Stimulated activated CD4-positive, alpha-beta T cell treated with anti-CD3 and anti-CD28 coated beads, Interleukin-4, amount 100 ng/mL, for 4 hours (primary cell): ENCODE measurements at regions not wholly inside any gene's neighbourhood (a gene's known extent, or its start where the extent isn't known, plus 50 kb on each side); places are given as distances from the start of the nearest gene placed in this dataset.

ENCODE experiments used
- DNase-seq, 2 experiments: peaks; one replicate each; pipeline ENCODE4 v3.0.0-alpha.2; 2020

- DNase-seq: no peak
These were observed 89.0 kb downstream of the MRPL46 start for GRCh38 chr15:88378188-88378637.

- no peak for DNase-seq
These were observed 89.7 kb downstream of the MRPL46 start for GRCh38 chr15:88377509-88377908.

- DNase-seq: no peak
These were observed 90.5 kb downstream of the MRPL46 start for GRCh38 chr15:88376574-88377174.

- DNase-seq: no peak
These were observed 91.8 kb downstream of the MRPL46 start for GRCh38 chr15:88375234-88375927.

GRCh38 chr15:88365124-88365523 is 102.1 kb downstream of the MRPL46 start:
- no peak for DNase-seq

- no peak for DNase-seq
These were observed 92.2 kb upstream of the NTRK3 start for GRCh38 chr15:88348579-88349230.

GRCh38 chr15:88345962-88346361 is 89.4 kb upstream of the NTRK3 start:
- DNase-seq: no peak

- no peak for DNase-seq
These were observed 88.2 kb upstream of the NTRK3 start for GRCh38 chr15:88344786-88345185.

- no peak for DNase-seq
These were observed 86.1 kb upstream of the NTRK3 start for GRCh38 chr15:88342666-88343065.

GRCh38 chr15:88341653-88342052 is 85.1 kb upstream of the NTRK3 start:
- DNase-seq: no peak

- no peak for DNase-seq
These were observed 84.5 kb upstream of the NTRK3 start for GRCh38 chr15:88341006-88341405.

- no peak for DNase-seq
These were observed 81.5 kb upstream of the NTRK3 start for GRCh38 chr15:88337993-88338392.

- DNase-seq: no peak
These were observed 78.5 kb upstream of the NTRK3 start for GRCh38 chr15:88335074-88335473.

GRCh38 chr15:88334436-88334835 is 77.9 kb upstream of the NTRK3 start:
- no peak for DNase-seq

- peak; percentile 5 to 38 for DNase-seq
These were observed 74.8 kb upstream of the NTRK3 start for GRCh38 chr15:88331291-88331690.

GRCh38 chr15:88326924-88327323 is 70.4 kb upstream of the NTRK3 start:
- DNase-seq: no peak

- no peak for DNase-seq
These were observed 68.2 kb upstream of the NTRK3 start for GRCh38 chr15:88324741-88325065.

- no peak for DNase-seq
These were observed 67.6 kb upstream of the NTRK3 start for GRCh38 chr15:88323976-88324740.

GRCh38 chr15:88323468-88323867 is 66.9 kb upstream of the NTRK3 start:
- no peak for DNase-seq

- no peak for DNase-seq
These were observed 65.9 kb upstream of the NTRK3 start for GRCh38 chr15:88322461-88322860.

- DNase-seq: no peak
These were observed 64.7 kb upstream of the NTRK3 start for GRCh38 chr15:88321271-88321670.

GRCh38 chr15:88316586-88316985 is 60.0 kb upstream of the NTRK3 start:
- DNase-seq: no peak

GRCh38 chr15:88315221-88315878 is 58.8 kb upstream of the NTRK3 start:
- no peak for DNase-seq
